ENCODE measurements at regions not wholly inside any gene's neighbourhood (a gene's known extent, or its start where the extent isn't known, plus 50 kb on each side); places are given as distances from the start of the nearest gene placed in this dataset.

DNA sequence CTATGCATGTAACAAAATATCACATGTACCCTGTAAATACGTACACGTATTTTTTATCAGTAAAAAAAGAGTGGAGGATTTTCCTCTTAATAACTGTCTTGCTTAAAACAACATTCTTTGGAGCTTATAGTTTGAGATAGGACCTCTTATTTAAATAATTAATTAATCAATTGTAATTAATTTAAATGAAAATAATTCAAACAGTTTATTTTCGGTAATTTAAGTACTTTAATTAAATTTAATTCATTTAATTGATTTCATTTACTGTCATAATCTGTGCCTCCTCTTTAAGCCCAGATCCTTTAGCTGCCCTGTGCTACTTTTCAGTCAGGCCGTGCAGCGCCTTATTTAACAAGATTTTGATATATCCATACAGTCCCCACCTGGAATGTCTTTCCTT lies 427.0 kb downstream of the HLX start:
- no peak overlapping the region for H3K4me3 ChIP-seq (ENCODE audit: control extremely low read depth in 1 of 5, extremely low read depth in 1 of 5, insufficient read depth in 1 of 5, low read depth in 2 of 5, low read length in 4 of 5)
- ChIA-PET CTCF (no interaction called here), POLR2A (no interaction called here)
- peaks cover 0 to 7% (median 5%) of the 10 kb centered on the region in 3 donors for H3K9me3 ChIP-seq (ENCODE audit: control extremely low read depth in 1 of 3, control insufficient read depth in 2 of 3, insufficient read depth in 1 of 3, low read length in 2 of 3)
- no peak overlapping the region for H3K4me2 ChIP-seq (replicated peaks; ENCODE audit: low read depth, low read length, poor library complexity, severe bottlenecking)
- 100% methylated on average over 2 of the region's 5 CpGs for WGBS (ENCODE audit: insufficient coverage)
- H3K4me1 ChIP-seq (ENCODE audit: control insufficient read depth in 2 of 2, insufficient read depth in 2 of 2, low read length in 2 of 2), result no peaks in the 10 kb centered on the region
- H3K79me2 ChIP-seq (ENCODE audit: control insufficient read depth, insufficient read depth, low read length), result no peaks in the 10 kb centered on the region
- peaks cover 0 to 6% (median 0%) of the 10 kb centered on the region in 4 experiments for H3K27me3 ChIP-seq (replicated peaks in 1 of 4; ENCODE audit: control extremely low read depth in 1 of 4, control insufficient read depth in 3 of 4, insufficient read depth in 4 of 4, low read length in 3 of 4)
- DNase-seq (no peak), ATAC-seq (ENCODE audit: low read depth) (no peak)
- no peak overlapping the region for H3K27ac ChIP-seq (ENCODE audit: low read length in 2 of 2)
- no peak for TF ChIP-seq EZH2 (IDR thresholded peaks at IDR 0.05; ENCODE audit: borderline replicate concordance, insufficient read depth, low read depth, low read length, poor library complexity, severe bottlenecking)
- TF ChIP-seq, protein P1, sequence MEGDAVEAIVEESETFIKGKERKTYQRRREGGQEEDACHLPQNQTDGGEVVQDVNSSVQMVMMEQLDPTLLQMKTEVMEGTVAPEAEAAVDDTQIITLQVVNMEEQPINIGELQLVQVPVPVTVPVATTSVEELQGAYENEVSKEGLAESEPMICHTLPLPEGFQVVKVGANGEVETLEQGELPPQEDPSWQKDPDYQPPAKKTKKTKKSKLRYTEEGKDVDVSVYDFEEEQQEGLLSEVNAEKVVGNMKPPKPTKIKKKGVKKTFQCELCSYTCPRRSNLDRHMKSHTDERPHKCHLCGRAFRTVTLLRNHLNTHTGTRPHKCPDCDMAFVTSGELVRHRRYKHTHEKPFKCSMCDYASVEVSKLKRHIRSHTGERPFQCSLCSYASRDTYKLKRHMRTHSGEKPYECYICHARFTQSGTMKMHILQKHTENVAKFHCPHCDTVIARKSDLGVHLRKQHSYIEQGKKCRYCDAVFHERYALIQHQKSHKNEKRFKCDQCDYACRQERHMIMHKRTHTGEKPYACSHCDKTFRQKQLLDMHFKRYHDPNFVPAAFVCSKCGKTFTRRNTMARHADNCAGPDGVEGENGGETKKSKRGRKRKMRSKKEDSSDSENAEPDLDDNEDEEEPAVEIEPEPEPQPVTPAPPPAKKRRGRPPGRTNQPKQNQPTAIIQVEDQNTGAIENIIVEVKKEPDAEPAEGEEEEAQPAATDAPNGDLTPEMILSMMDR (IDR thresholded peaks at IDR 0.05), result no peak
- no peaks in the 10 kb centered on the region for H3K36me3 ChIP-seq (replicated peaks in 1 of 2; ENCODE audit: control extremely low read depth in 1 of 2, control insufficient read depth in 1 of 2, extremely low read depth in 1 of 2, insufficient read depth in 2 of 2, low read length in 1 of 2)
- intact Hi-C loops (cut with micrococcal nuclease), result no loop called here
- peaks cover 35% of the 10 kb centered on the region for H3K27me3 Mint-ChIP-seq
- peaks cover 3% of the 10 kb centered on the region for H3K9me3 Mint-ChIP-seq (ENCODE audit: insufficient read depth)
- no peak overlapping the region for H3K4me3 Mint-ChIP-seq
- H4K20me1 ChIP-seq (ENCODE audit: control insufficient read depth, insufficient read depth, low read length, poor library complexity, severe bottlenecking), result no peaks in the 10 kb centered on the region
- no peak overlapping the region for H3K9ac ChIP-seq (ENCODE audit: low read length)
- no peak overlapping the region for H2AFZ ChIP-seq (ENCODE audit: insufficient read depth, low read depth, low read length, poor library complexity, severe bottlenecking)
- no peak overlapping the region for H3K27ac Mint-ChIP-seq
- no peaks in the 10 kb centered on the region for H3K4me1 Mint-ChIP-seq

DNA sequence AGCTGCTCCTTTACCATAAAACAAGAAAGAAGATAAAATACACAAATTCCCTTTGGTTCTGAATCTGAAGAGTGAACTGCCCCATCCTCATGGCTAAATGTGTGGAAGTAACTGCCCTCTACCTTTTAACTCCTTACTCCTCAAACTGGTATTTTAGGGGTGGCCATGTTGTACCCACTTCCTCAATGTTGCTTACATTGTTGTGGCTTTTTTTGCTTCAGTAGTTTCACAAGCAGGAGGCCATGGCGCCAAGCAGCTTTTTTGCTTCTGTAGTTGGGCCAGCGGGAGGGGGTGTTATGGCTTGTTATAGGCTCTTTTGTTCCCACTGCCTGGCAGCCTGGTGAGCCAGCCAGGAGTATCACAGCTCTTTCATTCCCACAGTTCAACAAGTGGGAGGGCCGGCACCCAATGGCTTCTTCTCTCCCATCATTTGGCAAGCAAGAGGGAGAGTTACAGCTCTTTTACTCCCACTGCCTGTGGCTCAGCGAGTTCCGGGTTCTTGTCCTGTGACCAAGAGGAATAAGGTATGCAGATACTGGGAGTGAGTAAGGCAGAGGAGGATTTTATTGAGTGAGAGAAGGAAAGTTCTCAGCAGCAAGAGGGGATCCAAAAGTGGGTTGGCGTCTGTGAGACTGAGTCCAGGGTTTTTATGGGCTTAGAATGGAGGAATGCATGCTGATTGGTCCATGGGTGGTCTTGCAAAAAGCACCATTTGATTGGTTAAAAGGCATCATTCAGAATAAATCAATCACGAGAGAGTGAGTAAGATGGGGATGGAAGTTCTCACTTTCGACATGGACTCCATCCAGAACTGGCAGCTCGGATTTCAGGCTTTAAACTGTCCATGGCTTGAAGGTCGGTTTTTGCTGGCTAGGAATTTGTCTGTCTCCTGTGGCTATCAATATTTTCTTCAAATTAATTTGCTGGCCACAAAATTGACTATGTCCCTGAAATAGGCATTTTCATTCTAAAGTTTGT lies 429.6 kb downstream of the HLX start:
- intact Hi-C loops (cut with micrococcal nuclease), result no loop called here

More for the DNA sequence above, 429.6 kb downstream of the HLX start:
- Mint-ChIP-seq H3K27me3 (peaks cover 20% of the 10 kb centered on the region), H3K9me3 (ENCODE audit: insufficient read depth) (peaks cover 3% of the 10 kb centered on the region), H3K27ac (no peak overlapping the region), H3K4me1 (no peaks in the 10 kb centered on the region), H3K4me3 (no peak overlapping the region)
- no peak for ATAC-seq (ENCODE audit: low read depth)
- no peak overlapping the region for H2AFZ ChIP-seq (ENCODE audit: insufficient read depth, low read depth, low read length, poor library complexity, severe bottlenecking)
- no peaks in the 10 kb centered on the region for H4K20me1 ChIP-seq (ENCODE audit: control insufficient read depth, insufficient read depth, low read length, poor library complexity, severe bottlenecking)
- H3K27ac ChIP-seq (ENCODE audit: low read length in 2 of 2), result no peak overlapping the region
- H3K4me3 ChIP-seq (ENCODE audit: control extremely low read depth in 1 of 5, extremely low read depth in 1 of 5, insufficient read depth in 1 of 5, low read depth in 2 of 5, low read length in 4 of 5), result no peak overlapping the region
- 95% methylated on average over 9 of the region's 10 CpGs for WGBS (ENCODE audit: insufficient coverage)
- no peaks in the 10 kb centered on the region for H3K36me3 ChIP-seq (replicated peaks in 1 of 2; ENCODE audit: control extremely low read depth in 1 of 2, control insufficient read depth in 1 of 2, extremely low read depth in 1 of 2, insufficient read depth in 2 of 2, low read length in 1 of 2)
- ChIA-PET POLR2A (no interaction called here), CTCF (no interaction called here)
- H3K9ac ChIP-seq (ENCODE audit: low read length), result no peak overlapping the region
- DNase-seq, result no peak
- no peaks in the 10 kb centered on the region for H3K79me2 ChIP-seq (ENCODE audit: control insufficient read depth, insufficient read depth, low read length)
- H3K27me3 ChIP-seq (replicated peaks in 1 of 4; ENCODE audit: control extremely low read depth in 1 of 4, control insufficient read depth in 3 of 4, insufficient read depth in 4 of 4, low read length in 3 of 4), result peaks cover 0 to 6% (median 0%) of the 10 kb centered on the region in 4 experiments
- H3K4me2 ChIP-seq (replicated peaks; ENCODE audit: low read depth, low read length, poor library complexity, severe bottlenecking), result no peak overlapping the region
- TF ChIP-seq, protein P1 (IDR thresholded peaks at IDR 0.05), result no peak
- TF ChIP-seq EZH2 (IDR thresholded peaks at IDR 0.05; ENCODE audit: borderline replicate concordance, insufficient read depth, low read depth, low read length, poor library complexity, severe bottlenecking), result no peak
- H3K9me3 ChIP-seq (ENCODE audit: control extremely low read depth in 1 of 3, control insufficient read depth in 2 of 3, insufficient read depth in 1 of 3, low read length in 2 of 3), result peaks cover 0 to 7% (median 5%) of the 10 kb centered on the region in 3 donors
- H3K4me1 ChIP-seq (ENCODE audit: control insufficient read depth in 2 of 2, insufficient read depth in 2 of 2, low read length in 2 of 2), result no peaks in the 10 kb centered on the region

Measured in B cell (primary cell).